Aorta (tissue), 5 donors: ENCODE measurements at regions not wholly inside any gene's neighbourhood (a gene's known extent, or its start where the extent isn't known, plus 50 kb on each side); places are given as distances from the start of the nearest gene placed in this dataset.

Source experiments
- ATAC-seq: fragments of 200-7000 bp; cut with Tn5 transposase; one replicate; pipeline ENCODE4 v1.9.1; 2022; ENCODE audit warnings: moderate library complexity; ENCODE audit not compliant: low FRiP score
- DNase-seq, 2 donors: peaks; one replicate each; pipeline ENCODE4 v3.0.0-alpha.2; 2020
- H3K27ac ChIP-seq, 2 donors: one replicate each; pipeline ENCODE4 v1.5.1; 2013; ENCODE audit warnings: low read length in 2 of 2, mild to moderate bottlenecking in 2 of 2, moderate library complexity in 2 of 2, control low read depth in 1 of 2, inconsistent platforms in 1 of 2, low read depth in 1 of 2
- H3K27me3 ChIP-seq, 2 donors: one replicate each; pipeline ENCODE4 v1.6.1; 2013; ENCODE audit warnings: control low read depth in 1 of 2, low read length in 1 of 2, mild to moderate bottlenecking in 1 of 2, moderate library complexity in 1 of 2; ENCODE audit not compliant: insufficient read depth in 2 of 2, control insufficient read depth in 1 of 2
- H3K36me3 ChIP-seq, 2 donors: one replicate each; pipeline ENCODE4 v1.6.1; 2013; ENCODE audit warnings: control low read depth in 1 of 2, low read length in 1 of 2, mild to moderate bottlenecking in 1 of 2; ENCODE audit not compliant: insufficient read depth in 2 of 2, control insufficient read depth in 1 of 2
- H3K4me1 ChIP-seq, 2 donors: one replicate each; pipeline ENCODE4 v1.6.1; 2013; ENCODE audit warnings: low read length in 2 of 2, control low read depth in 1 of 2, mild to moderate bottlenecking in 1 of 2, moderate library complexity in 1 of 2; ENCODE audit not compliant: insufficient read depth in 2 of 2, control insufficient read depth in 1 of 2
- H3K4me3 ChIP-seq, 2 donors: one replicate each; pipeline ENCODE4 v1.5.1; 2013; ENCODE audit warnings: low read length in 2 of 2, control low read depth in 1 of 2, mild to moderate bottlenecking in 1 of 2
- H3K9me3 ChIP-seq: one replicate; pipeline ENCODE4 v1.6.1; 2013; ENCODE audit warnings: mild to moderate bottlenecking, low read length; ENCODE audit not compliant: control insufficient read depth
- WGBS, 2 donors: extraction: QIAGEN DNeasy Blood & Tissue Kit; methylation state at CpG; one replicate each; pipeline ENCODE4 v1.1.7; 2013; 5-methylcytosine and 5-hydroxymethylcytosine counted together
- intact Hi-C, 2 donors: fragments of 100-400 bp; cut with DNase I; formaldehyde crosslinking; loops; one replicate each; pipeline versions ENCODE4 v1.14.2 to v1.15.0; 2022
- donor health status: healthy with polysubstance abuse.
- donor health status: Bipolar disorder and iron deficiency.
- donor health status: DM: no; HTN: no; CAD: no.
- donor health status: DM: no; HTN: no; CAD: no.
- donor health status: DM: yes; HTN: yes; CAD: no.

GRCh38 chr15:37246065-37246464 is 145.7 kb upstream of the MEIS2 start:
- Histone ChIP-seq H3K36me3 (no peaks in the 10 kb centered on the region), H3K9me3 (no peaks in the 10 kb centered on the region), H3K4me3 (no peak overlapping the region), H3K27me3 (no peaks in the 10 kb centered on the region), H3K27ac (no peak overlapping the region), H3K4me1 (no peaks in the 10 kb centered on the region)
- intact Hi-C loops: no loop called here
- WGBS, 2 donors: 40 to 46% methylated on average over 1 of the region's 1 CpG
- no peak for ATAC-seq
- no peak for DNase-seq

DNA sequence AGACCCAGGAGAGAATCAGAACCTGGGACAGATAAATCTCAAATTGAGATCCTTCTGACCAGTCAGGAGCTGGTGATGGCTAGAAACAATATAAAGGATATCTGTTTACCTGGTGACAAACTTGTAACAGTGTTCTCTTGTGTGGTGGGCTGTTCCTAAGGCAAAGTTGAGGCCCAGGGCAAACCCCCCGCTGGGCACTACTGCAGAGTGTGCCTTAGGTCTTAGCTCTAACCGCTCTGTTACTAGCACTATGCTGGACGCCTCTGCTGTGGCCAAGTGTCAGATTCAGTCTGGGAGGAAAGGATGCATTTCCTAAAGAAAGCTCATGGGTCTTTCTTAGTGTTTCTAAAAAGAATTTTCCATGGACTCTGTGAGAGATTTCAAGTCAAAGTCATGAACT is 146.5 kb upstream of the MEIS2 start:
- intact Hi-C loops: no loop called here
- DNase-seq (no peak), ATAC-seq (no peak)
- H3K4me3 ChIP-seq: no peak overlapping the region
- H3K4me1 ChIP-seq: no peaks in the 10 kb centered on the region
- no peaks in the 10 kb centered on the region for H3K27me3 ChIP-seq
- no peak overlapping the region for H3K27ac ChIP-seq
- 74 to 84% methylated on average over 3 of the region's 3 CpGs for WGBS, 2 donors
- no peaks in the 10 kb centered on the region for H3K36me3 ChIP-seq
- H3K9me3 ChIP-seq: no peaks in the 10 kb centered on the region

- H3K27me3 ChIP-seq: no peaks in the 10 kb centered on the region
- intact Hi-C loops: no loop called here
- no peaks in the 10 kb centered on the region for H3K36me3 ChIP-seq
- no peak for DNase-seq
- H3K4me3 ChIP-seq: no peak overlapping the region
- H3K4me1 ChIP-seq: no peaks in the 10 kb centered on the region
- no peaks in the 10 kb centered on the region for H3K9me3 ChIP-seq
- no peak for ATAC-seq
- H3K27ac ChIP-seq: no peak overlapping the region
These were observed 148.9 kb upstream of the MEIS2 start for GRCh38 chr15:37249249-37249648.

- no peak for DNase-seq
- Histone ChIP-seq H3K36me3 (no peaks in the 10 kb centered on the region), H3K4me1 (no peaks in the 10 kb centered on the region), H3K27ac (no peak overlapping the region), H3K9me3 (no peaks in the 10 kb centered on the region), H3K4me3 (no peak overlapping the region), H3K27me3 (no peaks in the 10 kb centered on the region)
- WGBS, 2 donors: 86 to 96% methylated on average over 3 of the region's 3 CpGs
- intact Hi-C loops: no loop called here
- ATAC-seq: no peak
These were observed 152.2 kb upstream of the MEIS2 start for GRCh38 chr15:37252530-37252929.

DNA sequence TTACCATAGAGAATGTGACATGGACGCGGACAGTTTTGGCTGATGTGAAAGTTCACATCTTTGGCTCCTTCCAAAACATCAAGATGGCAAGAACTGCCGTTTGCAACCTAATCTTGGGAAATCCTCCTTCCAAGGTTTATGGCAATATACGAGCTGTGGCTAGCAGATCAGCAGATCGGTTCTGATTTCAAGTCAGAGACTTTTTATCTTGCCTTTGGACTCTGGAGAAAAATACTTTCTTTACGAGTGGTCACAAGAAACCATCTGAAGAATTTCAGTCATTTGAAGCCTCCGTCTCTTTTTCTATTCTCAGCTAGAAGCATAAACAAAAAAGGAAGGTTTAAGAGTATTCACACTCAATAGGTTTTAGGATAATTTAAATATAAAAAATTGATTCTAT is 153.5 kb upstream of the MEIS2 start:
- ATAC-seq (no peak), DNase-seq (no peak)
- Histone ChIP-seq H3K4me1 (no peaks in the 10 kb centered on the region), H3K36me3 (no peaks in the 10 kb centered on the region), H3K4me3 (no peak overlapping the region), H3K27me3 (no peaks in the 10 kb centered on the region), H3K27ac (no peak overlapping the region), H3K9me3 (no peaks in the 10 kb centered on the region)
- WGBS, 2 donors: 32 to 34% methylated on average over 7 of the region's 7 CpGs
- intact Hi-C loops: no loop called here

DNA sequence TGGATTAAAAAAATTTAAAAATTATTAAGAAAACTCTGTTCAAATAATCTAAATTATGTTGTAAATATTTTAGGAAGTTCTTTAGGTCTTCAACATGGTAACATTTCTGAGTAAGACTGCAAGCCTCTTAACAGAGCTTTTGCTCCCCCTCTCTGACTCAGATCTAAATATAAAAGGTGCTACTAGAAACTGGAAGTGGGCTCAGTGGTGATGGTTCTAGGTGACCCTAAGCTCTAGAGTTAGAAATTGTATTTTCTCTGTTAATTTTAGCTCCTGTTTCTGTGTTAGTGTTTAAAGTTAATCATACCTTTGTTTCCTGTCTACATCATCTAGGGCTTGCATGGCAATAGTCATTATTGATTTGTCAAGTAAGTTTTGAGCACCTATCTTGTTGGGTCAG is 159.9 kb upstream of the MEIS2 start:
- no peaks in the 10 kb centered on the region for H3K27me3 ChIP-seq
- H3K9me3 ChIP-seq: no peaks in the 10 kb centered on the region
- intact Hi-C loops: no loop called here
- no peaks in the 10 kb centered on the region for H3K36me3 ChIP-seq
- H3K27ac ChIP-seq: no peak overlapping the region
- ATAC-seq (no peak), DNase-seq (no peak)
- no peaks in the 10 kb centered on the region for H3K4me1 ChIP-seq
- H3K4me3 ChIP-seq: no peak overlapping the region

GRCh38 chr15:37261685-37262084 is 161.3 kb upstream of the MEIS2 start:
- H3K4me3 ChIP-seq: no peak overlapping the region
- H3K4me1 ChIP-seq: no peaks in the 10 kb centered on the region
- no peaks in the 10 kb centered on the region for H3K36me3 ChIP-seq
- no peaks in the 10 kb centered on the region for H3K9me3 ChIP-seq
- H3K27ac ChIP-seq: no peak overlapping the region
- DNase-seq: no peak
- intact Hi-C loops: no loop called here
- ATAC-seq: no peak
- H3K27me3 ChIP-seq: no peaks in the 10 kb centered on the region
- WGBS, 2 donors: 90 to 95% methylated on average over 4 of the region's 4 CpGs

DNA sequence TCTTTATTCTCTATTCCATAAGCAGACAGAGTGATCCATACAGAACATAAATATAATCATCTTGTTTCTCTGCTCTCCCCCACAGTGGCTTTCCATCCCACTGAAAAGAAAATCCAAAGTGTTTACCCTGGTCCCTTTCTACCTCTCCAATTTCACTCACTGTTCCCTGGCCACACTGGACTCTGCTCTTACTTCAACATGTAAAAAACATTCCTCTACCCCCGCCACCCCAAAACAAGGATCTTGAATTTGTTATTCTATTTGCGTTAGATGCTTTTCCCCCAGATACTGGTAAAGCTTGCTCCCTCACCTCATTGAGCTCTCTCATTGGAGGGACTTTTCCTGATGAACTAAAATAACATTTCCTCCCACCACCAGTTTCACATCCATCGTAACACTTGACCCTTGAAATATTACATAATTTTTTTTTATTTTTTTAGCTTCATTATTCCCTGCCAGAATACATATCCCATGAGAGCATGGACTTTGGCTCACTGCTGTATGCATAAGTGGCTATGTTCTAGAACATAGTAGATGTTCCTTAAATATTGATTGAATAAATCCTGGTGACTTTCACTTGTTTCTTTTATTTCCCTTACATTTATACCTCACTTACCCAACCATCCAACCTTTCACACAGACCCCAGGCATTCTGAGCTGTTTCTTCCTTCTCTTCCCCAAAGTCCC is 162.7 kb upstream of the MEIS2 start:
- peak; percentile 15 for ATAC-seq
- 47 to 49% methylated on average over 3 of the region's 3 CpGs for WGBS, 2 donors
- Histone ChIP-seq H3K4me1 (no peaks in the 10 kb centered on the region), H3K9me3 (no peaks in the 10 kb centered on the region), H3K4me3 (no peak overlapping the region), H3K27ac (no peak overlapping the region), H3K36me3 (no peaks in the 10 kb centered on the region), H3K27me3 (no peaks in the 10 kb centered on the region)
- no peak for DNase-seq
- intact Hi-C loops: no loop called here

DNA sequence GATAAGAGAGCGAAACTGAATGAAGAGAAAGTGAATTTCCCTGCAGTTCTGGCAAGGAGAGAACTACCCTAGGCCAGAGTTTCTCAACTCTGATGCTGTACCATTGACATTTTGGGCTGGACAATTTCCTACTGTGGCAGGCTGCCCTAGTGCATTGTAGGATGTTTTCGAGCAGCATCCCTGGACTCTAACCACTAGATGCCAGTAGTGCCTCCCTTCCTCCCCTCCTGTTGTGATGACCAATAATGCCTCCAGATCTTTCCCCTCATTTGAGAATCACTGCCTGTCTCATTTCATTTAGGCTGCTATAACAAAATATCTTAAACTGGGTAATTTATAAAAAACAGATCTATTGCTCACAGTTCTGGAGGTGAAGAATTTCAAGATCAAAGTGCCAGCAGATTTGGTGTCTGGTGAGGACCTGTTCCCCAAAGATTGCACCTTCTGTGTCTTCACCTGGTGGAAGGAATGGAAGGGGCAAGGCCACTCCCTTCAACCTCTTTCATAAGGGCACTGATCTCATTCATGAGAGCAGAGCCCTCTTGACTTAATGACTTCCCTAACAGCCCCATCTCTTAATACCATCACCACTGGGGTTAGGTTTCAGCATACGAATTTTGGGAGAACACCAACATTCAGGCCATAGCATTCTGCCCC is 188.9 kb upstream of the MEIS2 start:
- 68 to 79% methylated on average over 3 of the region's 3 CpGs for WGBS, 2 donors
- DNase-seq (no peak), ATAC-seq (no peak)
- Histone ChIP-seq H3K4me1 (no peaks in the 10 kb centered on the region), H3K27me3 (peaks cover 0 to 1% of the 10 kb centered on the region in 2 donors), H3K27ac (no peak overlapping the region), H3K9me3 (no peaks in the 10 kb centered on the region), H3K4me3 (no peak overlapping the region), H3K36me3 (no peaks in the 10 kb centered on the region)
- intact Hi-C loops: no loop called here
